GM13977 (cell line): ENCODE measurements at regions not wholly inside any gene's neighbourhood (a gene's known extent, or its start where the extent isn't known, plus 50 kb on each side); places are given as distances from the start of the nearest gene placed in this dataset.
"Not testable (repeated sequence)": the region's sequence is repeated elsewhere in the genome, so short reads cannot be mapped to it uniquely, and the experiment has no call there.

Experiments used
- DNase-seq: peaks from one replicate; pipeline ENCODE4 v3.0.0; 2012; ENCODE audit warnings: low spot score
- in situ Hi-C: fragments of 300-500 bp; cut with MboI; formaldehyde crosslinking; loops from one replicate; pipeline ENCODE4 v1.12.0; 2022; ENCODE audit warnings: low sequenced_read_pairs, low pct_unique_long_range_greater_than_20kb, mixed read lengths, inconsistent platforms; ENCODE audit not compliant: unreplicated experiment
- TF ChIP-seq, protein P1 (sequence below): IDR thresholded peaks from 2 replicates; pipeline ENCODE4 v1.5.1; 2012; ENCODE audit warnings: mild to moderate bottlenecking, control low read depth; ENCODE audit not compliant: insufficient read depth; ENCODE audit errors: extremely low read depth, missing control alignments

GRCh38 chr6:12356431-12356830 lies 66.3 kb downstream of the EDN1 start:
- in situ Hi-C loops: no loop called here

GRCh38 chr6:12356983-12357972 lies 67.1 kb downstream of the EDN1 start:
- TF ChIP-seq, protein P1, sequence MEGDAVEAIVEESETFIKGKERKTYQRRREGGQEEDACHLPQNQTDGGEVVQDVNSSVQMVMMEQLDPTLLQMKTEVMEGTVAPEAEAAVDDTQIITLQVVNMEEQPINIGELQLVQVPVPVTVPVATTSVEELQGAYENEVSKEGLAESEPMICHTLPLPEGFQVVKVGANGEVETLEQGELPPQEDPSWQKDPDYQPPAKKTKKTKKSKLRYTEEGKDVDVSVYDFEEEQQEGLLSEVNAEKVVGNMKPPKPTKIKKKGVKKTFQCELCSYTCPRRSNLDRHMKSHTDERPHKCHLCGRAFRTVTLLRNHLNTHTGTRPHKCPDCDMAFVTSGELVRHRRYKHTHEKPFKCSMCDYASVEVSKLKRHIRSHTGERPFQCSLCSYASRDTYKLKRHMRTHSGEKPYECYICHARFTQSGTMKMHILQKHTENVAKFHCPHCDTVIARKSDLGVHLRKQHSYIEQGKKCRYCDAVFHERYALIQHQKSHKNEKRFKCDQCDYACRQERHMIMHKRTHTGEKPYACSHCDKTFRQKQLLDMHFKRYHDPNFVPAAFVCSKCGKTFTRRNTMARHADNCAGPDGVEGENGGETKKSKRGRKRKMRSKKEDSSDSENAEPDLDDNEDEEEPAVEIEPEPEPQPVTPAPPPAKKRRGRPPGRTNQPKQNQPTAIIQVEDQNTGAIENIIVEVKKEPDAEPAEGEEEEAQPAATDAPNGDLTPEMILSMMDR: no peak
- peak; percentile 42 for DNase-seq
- in situ Hi-C loops: no loop called here

More at GRCh38 chr6:12356431-12356830, 66.3 kb downstream of the EDN1 start:
- DNase-seq: no peak
- TF ChIP-seq, protein P1: no peak

- in situ Hi-C loops: no loop called here
Observed at GRCh38 chr6:12359036-12359435, 68.9 kb downstream of the EDN1 start.

GRCh38 chr6:12361042-12361765 lies 71.0 kb downstream of the EDN1 start:
- TF ChIP-seq, protein P1: no peak
- no peak for DNase-seq
- in situ Hi-C loops: no loop called here

More at GRCh38 chr6:12359036-12359435, 68.9 kb downstream of the EDN1 start:
- TF ChIP-seq, protein P1: no peak
- DNase-seq: no peak

GRCh38 chr6:12363277-12363650 lies 73.1 kb downstream of the EDN1 start:
- DNase-seq, in situ Hi-C loops: not testable (repeated sequence)

DNA sequence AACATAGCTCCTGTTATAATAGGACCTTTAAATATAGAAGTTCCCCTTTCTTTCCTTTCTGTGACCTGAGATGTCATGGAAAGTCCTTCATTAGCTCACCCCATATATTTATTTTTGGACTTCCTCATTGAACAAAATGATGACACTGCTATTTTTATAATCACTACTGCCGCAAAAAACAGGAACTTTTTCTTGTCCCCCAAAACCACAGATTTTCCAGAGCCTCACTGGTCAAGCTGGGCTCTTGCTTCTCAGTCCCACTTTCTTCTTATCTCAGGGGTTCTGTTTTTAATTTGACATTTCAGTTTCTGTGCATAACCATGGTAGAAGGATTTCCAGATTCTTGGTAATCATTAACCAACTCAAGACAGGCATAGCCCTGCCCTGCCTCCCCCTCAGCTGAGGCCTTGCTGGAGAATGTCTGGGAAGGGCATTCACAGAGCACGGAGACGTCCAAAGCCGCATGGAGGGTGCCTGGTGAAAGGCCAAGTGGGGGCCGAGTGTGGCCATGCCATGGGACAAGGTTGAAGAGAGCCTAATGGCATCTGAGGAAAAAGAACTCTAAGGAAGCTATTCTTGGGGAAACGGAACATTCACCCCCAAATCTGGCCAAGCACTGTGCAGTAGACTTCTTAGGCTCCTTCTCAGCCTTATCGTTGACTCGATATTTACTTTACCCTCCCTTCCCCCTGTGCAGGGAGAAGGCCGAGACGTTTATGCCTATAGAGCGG lies 73.7 kb downstream of the EDN1 start:
- TF ChIP-seq, protein P1: no peak

More for the DNA sequence above, 73.7 kb downstream of the EDN1 start:
- in situ Hi-C loops: no loop called here
- DNase-seq: no peak
